ENCODE measurements at regions not wholly inside any gene's neighbourhood (a gene's known extent, or its start where the extent isn't known, plus 50 kb on each side); places are given as distances from the start of the nearest gene placed in this dataset.

DNA sequence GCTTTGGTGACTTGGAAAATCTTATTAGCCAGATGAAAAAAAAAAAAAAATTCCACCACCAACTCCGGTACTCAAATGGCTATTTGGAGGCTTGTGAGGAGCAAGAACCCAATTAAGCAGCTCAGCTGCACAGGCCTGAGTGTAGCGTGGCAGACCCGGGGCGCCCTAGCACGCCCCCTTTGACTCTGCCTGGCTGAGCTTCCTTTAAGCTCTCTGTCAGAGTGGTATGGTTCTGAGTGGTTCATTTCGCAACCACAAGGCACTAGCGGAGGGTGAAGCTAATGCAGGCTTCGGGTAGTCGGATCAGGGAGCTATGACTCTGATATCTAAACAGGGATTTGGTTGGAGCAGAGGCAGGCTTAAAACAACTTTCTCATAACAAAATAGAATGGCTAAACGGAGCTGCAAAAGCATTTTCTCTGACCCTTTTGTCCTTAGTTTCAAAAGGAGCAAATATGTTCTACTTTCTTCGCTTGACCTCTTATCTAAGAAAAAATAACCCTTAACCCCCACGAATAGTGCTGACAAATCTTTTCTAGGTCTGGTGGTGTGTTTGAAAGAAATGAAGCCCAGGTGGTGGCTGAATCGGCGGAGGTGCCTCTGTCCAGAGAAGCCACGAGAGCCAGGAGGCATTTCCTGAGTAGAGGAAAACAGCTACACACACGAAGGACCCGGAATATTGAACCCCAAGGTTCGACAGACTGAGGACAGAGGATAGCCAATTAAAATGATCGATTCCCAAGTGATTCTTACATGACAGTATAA lies 285.4 kb upstream of the GLI3 start:
- H3K4me3 ChIP-seq (ENCODE audit: low read depth, low read length): no peak overlapping the region
- TF ChIP-seq CTCF (IDR thresholded peaks at IDR 0.05; ENCODE audit: low read depth, low read length): no peak
- DNase-seq (ENCODE audit: low read depth, low spot score): no peak
- in situ Hi-C loops (cut with HindIII; ENCODE audit: low sequenced_read_pairs): no loop called here

DNA sequence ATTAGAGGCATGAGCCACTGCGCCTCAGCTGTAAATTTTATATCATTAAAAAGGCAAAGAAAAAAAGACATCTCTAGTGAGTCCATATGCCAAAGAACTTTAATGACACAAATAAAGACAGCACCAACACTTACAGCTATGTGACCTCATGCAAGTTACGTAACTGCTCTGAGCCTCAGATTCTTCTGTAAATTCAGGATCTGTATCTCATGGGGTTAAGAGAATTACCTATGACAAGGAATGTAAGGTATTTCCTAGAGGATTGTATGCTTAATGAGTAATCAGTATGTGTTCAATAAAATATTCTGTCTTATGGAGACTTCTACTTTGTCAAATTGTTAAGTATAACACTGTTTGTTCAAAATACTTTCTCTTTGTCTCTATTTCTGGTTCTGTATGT lies 274.0 kb upstream of the GLI3 start:
- no peak for TF ChIP-seq CTCF (IDR thresholded peaks at IDR 0.05; ENCODE audit: low read depth, low read length)
- in situ Hi-C loops (cut with HindIII; ENCODE audit: low sequenced_read_pairs): no loop called here
- no peak overlapping the region for H3K4me3 ChIP-seq (ENCODE audit: low read depth, low read length)
- DNase-seq (ENCODE audit: low read depth, low spot score): no peak

GRCh38 chr7:42506097-42506496 lies 269.1 kb upstream of the GLI3 start:
- no peak for DNase-seq (ENCODE audit: low read depth, low spot score)
- no peak overlapping the region for H3K4me3 ChIP-seq (ENCODE audit: low read depth, low read length)
- in situ Hi-C loops (cut with HindIII; ENCODE audit: low sequenced_read_pairs): no loop called here
- no peak for TF ChIP-seq CTCF (IDR thresholded peaks at IDR 0.05; ENCODE audit: low read depth, low read length)

- no peak for TF ChIP-seq CTCF (IDR thresholded peaks at IDR 0.05; ENCODE audit: low read depth, low read length)
- DNase-seq (ENCODE audit: low read depth, low spot score): no peak
- H3K4me3 ChIP-seq (ENCODE audit: low read depth, low read length): no peak overlapping the region
- in situ Hi-C loops (cut with HindIII; ENCODE audit: low sequenced_read_pairs): no loop called here
Observed at GRCh38 chr7:42502022-42502421, 265.0 kb upstream of the GLI3 start.

GRCh38 chr7:42495256-42495655 lies 258.2 kb upstream of the GLI3 start:
- H3K4me3 ChIP-seq (ENCODE audit: low read depth, low read length): no peak overlapping the region
- no peak for TF ChIP-seq CTCF (IDR thresholded peaks at IDR 0.05; ENCODE audit: low read depth, low read length)
- in situ Hi-C loops (cut with HindIII; ENCODE audit: low sequenced_read_pairs): no loop called here
- no peak for DNase-seq (ENCODE audit: low read depth, low spot score)

GRCh38 chr7:42494736-42495135 lies 257.7 kb upstream of the GLI3 start:
- H3K4me3 ChIP-seq (ENCODE audit: low read depth, low read length): no peak overlapping the region
- TF ChIP-seq CTCF (IDR thresholded peaks at IDR 0.05; ENCODE audit: low read depth, low read length): no peak
- in situ Hi-C loops (cut with HindIII; ENCODE audit: low sequenced_read_pairs): no loop called here
- DNase-seq (ENCODE audit: low read depth, low spot score): no peak

Measured in astrocyte of the spinal cord (primary cell).